Tibial artery (tissue), 4 donors: ENCODE measurements at regions not wholly inside any gene's neighbourhood (a gene's known extent, or its start where the extent isn't known, plus 50 kb on each side); places are given as distances from the start of the nearest gene placed in this dataset.

Source experiments
- DNase-seq, 2 donors: peaks; one replicate each; pipeline ENCODE4 v3.0.0-alpha.2; 2019
- H3K27ac ChIP-seq, 2 donors: fragments of 200-600 bp; sonication (generic) in 1 of 2; 1 replicate in 1 of 2; 2 replicates in 1 of 2; pipeline ENCODE4 v1.5.1; 2018 to 2019; ENCODE audit warnings: mild to moderate bottlenecking in 1 of 2
- H3K27me3 ChIP-seq, 2 donors: fragments of 200-600 bp; sonication (generic) in 1 of 2; one replicate each; pipeline versions ENCODE4 v1.5.1 to v1.6.0; 2016 to 2019
- H3K36me3 ChIP-seq, 3 donors: fragments of 200-600 bp; sonication (generic) in 2 of 3; one replicate each; pipeline ENCODE4 v1.5.1; 2016 to 2019; ENCODE audit warnings: mild to moderate bottlenecking in 2 of 3
- H3K4me1 ChIP-seq, 4 donors: fragments of 200-600 bp; sonication (generic) in 2 of 4; 1 replicate in 3 of 4; 2 replicates in 1 of 4; pipeline ENCODE4 v1.5.1; 2016 to 2019
- H3K4me3 ChIP-seq, 2 donors: fragments of 200-600 bp; sonication (generic) in 1 of 2; 1 replicate in 1 of 2; 2 replicates in 1 of 2; pipeline ENCODE4 v1.5.1; 2018 to 2019; ENCODE audit warnings: mild to moderate bottlenecking in 2 of 2
- H3K9me3 ChIP-seq, 3 donors: fragments of 200-600 bp; sonication (generic) in 1 of 3; one replicate each; pipeline ENCODE4 v1.5.1; 2016 to 2019
- intact Hi-C: fragments of 100-400 bp; cut with DNase I; formaldehyde crosslinking; loops from one replicate; pipeline ENCODE4 v1.15.0; 2023; ENCODE audit warnings: low total_unique reads
- TF ChIP-seq, protein P1 (sequence below), 2 experiments: fragments of 200-600 bp in 1 of 2; fragments of 450-650 bp in 1 of 2; IDR thresholded peaks; one replicate each; pipeline ENCODE4 v1.5.1; 2017 to 2019; ENCODE audit warnings: antibody characterized with exemption in 2 of 2, mild to moderate bottlenecking in 1 of 2, moderate library complexity in 1 of 2

DNA sequence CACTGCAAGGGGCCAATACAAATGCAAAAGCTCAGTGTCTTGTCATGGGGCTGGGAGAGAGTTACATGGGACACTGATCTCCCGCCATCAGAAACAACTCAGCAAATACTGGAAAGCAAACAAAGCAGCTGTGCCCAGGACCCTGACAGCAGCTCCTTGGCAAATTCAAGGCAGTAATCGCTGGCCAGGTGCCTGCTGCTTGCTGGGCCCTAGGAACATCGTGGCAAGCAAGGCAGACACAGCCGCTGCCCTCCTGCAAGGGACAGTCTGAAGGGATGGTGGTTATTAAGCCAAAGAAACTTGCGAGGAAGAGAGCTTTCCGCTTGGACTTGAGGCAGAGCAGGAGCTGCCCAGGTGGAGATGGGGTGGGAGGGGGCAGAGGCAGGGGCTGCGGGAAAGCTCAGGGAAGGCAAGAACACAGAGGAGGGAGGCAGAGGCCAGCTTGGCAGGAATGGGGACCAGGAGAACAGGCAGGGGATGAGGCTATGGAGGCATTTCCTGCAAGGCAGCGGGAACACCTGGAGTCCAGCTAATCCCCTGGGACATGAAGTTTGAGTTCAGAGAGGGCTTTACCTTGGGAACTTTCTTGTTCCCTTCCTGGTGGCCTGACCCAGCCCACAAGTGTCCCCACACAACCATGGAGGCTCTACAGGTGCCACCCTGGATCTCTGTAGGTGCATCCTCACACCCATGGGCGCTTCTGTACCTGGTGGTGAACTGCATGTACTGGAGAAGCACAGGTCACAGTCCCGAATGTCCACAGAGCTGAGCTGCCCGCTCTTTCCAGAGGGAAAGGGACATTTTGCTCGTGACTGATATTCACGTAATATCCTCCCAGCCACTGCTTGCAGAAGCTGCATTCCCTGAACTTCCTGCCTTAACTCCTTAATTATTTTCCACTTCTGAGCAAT lies 78.7 kb upstream of the ATP2B2 start:
- peaks cover 0 to 17% (median 9%) of the 10 kb centered on the region in 4 donors for H3K4me1 ChIP-seq
- H3K4me3 ChIP-seq: no peak overlapping the region
- H3K27me3 ChIP-seq: no peaks in the 10 kb centered on the region
- intact Hi-C loops: no loop called here
- TF ChIP-seq, protein P1, sequence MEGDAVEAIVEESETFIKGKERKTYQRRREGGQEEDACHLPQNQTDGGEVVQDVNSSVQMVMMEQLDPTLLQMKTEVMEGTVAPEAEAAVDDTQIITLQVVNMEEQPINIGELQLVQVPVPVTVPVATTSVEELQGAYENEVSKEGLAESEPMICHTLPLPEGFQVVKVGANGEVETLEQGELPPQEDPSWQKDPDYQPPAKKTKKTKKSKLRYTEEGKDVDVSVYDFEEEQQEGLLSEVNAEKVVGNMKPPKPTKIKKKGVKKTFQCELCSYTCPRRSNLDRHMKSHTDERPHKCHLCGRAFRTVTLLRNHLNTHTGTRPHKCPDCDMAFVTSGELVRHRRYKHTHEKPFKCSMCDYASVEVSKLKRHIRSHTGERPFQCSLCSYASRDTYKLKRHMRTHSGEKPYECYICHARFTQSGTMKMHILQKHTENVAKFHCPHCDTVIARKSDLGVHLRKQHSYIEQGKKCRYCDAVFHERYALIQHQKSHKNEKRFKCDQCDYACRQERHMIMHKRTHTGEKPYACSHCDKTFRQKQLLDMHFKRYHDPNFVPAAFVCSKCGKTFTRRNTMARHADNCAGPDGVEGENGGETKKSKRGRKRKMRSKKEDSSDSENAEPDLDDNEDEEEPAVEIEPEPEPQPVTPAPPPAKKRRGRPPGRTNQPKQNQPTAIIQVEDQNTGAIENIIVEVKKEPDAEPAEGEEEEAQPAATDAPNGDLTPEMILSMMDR (IDR thresholded peaks at IDR 0.05): no peak
- no peaks in the 10 kb centered on the region for H3K36me3 ChIP-seq
- no peak overlapping the region for H3K27ac ChIP-seq
- H3K9me3 ChIP-seq: no peaks in the 10 kb centered on the region
- DNase-seq: no peak

DNA sequence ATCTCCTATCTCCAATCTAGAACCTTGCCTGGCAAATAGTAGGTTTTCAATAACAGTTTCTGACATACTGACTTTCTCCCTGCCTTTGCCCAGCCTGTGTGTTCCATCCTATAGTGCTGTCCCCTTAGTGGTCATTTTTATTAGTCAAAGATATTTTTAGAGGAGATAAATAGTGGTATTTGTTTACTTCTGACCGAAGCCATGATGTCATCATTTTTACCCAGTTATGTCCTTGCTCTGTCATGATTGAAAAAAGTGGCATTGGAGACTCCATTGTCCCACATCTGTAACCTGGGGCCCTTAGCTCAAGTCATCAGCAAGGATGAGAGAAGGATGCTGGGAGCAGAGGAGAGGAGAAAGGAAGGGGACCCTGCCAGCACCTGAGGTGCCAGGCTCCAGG lies 80.6 kb upstream of the ATP2B2 start:
- H3K36me3 ChIP-seq: no peaks in the 10 kb centered on the region
- peaks cover 0 to 3% of the 10 kb centered on the region in 2 donors for H3K27me3 ChIP-seq
- no peaks in the 10 kb centered on the region for H3K9me3 ChIP-seq
- intact Hi-C loops: no loop called here
- H3K4me3 ChIP-seq: no peak overlapping the region
- TF ChIP-seq, protein P1 (IDR thresholded peaks at IDR 0.05): no peak
- no peak overlapping the region for H3K27ac ChIP-seq
- DNase-seq: no peak
- H3K4me1 ChIP-seq: peaks cover 0 to 15% (median 6%) of the 10 kb centered on the region in 4 donors

DNA sequence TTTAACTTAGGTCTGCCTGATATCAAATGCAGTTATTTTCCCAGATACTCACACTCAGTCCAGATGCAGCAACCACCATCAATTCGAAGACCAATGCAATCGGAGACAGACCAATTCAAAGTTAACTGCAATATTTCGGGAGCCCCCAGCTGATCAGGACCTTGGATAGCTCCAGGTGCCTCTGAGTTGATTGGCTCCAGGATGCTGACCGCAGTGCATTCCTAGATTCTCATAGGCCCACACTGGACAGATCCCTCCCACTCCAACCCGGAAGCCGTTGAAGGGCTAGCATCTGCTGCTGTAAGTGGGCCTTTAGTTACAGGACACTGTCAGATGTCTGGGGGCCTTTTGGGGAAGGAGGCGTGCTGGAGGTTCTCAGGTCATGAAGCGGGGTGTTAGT lies 89.5 kb upstream of the ATP2B2 start:
- TF ChIP-seq, protein P1 (IDR thresholded peaks at IDR 0.05): no peak
- no peak overlapping the region for H3K27ac ChIP-seq
- no peaks in the 10 kb centered on the region for H3K36me3 ChIP-seq
- H3K4me3 ChIP-seq: no peak overlapping the region
- no peaks in the 10 kb centered on the region for H3K4me1 ChIP-seq
- intact Hi-C loops: no loop called here
- no peaks in the 10 kb centered on the region for H3K9me3 ChIP-seq
- DNase-seq: no peak
- H3K27me3 ChIP-seq: peaks cover 0 to 3% of the 10 kb centered on the region in 2 donors

DNA sequence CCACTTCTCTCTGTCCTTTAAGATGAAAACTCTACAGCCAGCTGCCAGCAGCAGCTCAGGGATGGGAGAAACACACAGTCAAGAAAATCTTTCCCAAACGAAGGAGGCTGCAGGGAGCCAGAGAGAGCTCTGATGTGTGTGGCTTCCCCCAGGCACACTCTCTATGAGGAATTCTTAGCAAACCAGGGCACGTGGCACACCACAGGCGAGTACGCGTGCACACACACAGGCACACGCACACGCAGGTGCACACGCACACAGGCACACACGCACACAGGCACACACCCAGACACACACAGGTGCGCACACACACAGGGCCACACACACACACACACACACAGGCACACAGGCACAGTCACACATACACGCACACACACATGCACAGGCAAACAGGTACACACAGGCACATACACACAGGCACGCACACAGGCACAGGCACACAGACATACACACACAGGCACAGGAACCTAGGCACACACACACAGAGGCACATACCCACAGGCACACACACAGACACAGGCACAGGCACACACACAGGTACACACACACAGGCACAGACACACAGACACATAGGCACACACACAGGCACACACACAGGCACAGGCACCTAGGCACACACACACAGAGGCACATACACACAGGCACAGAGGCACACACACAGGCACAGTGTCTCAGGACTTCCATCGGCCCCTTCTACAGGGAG lies 91.5 kb upstream of the ATP2B2 start:
- peaks cover 0 to 3% of the 10 kb centered on the region in 2 donors for H3K27me3 ChIP-seq
- H3K36me3 ChIP-seq: no peaks in the 10 kb centered on the region
- no peak for DNase-seq
- no peaks in the 10 kb centered on the region for H3K9me3 ChIP-seq
- TF ChIP-seq, protein P1 (IDR thresholded peaks at IDR 0.05): no peak
- intact Hi-C loops: no loop called here
- H3K4me1 ChIP-seq: no peaks in the 10 kb centered on the region
- H3K4me3 ChIP-seq: no peak overlapping the region
- H3K27ac ChIP-seq: no peak overlapping the region

DNA sequence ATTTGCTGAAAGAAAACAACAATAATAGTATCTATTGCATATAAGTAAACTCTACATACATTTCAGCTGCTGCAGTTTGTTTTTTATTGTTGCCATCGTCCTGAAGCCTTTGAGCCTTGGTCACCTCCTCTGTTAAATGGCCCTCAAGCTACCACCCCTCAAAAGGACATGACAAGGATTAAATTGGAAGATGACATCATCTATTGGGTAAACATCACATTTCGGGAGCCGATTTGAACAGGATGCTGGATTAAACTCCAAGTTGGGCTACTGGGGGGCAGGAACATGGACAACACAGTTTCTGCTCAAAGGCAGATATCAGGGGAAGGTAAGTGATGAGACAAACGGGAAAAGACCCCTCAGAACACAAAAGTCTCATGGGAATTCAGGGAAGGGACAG lies 92.3 kb upstream of the ATP2B2 start:
- intact Hi-C loops: no loop called here
- no peaks in the 10 kb centered on the region for H3K9me3 ChIP-seq
- no peak overlapping the region for H3K27ac ChIP-seq
- H3K4me1 ChIP-seq: no peaks in the 10 kb centered on the region
- TF ChIP-seq, protein P1 (IDR thresholded peaks at IDR 0.05): no peak
- H3K36me3 ChIP-seq: no peaks in the 10 kb centered on the region
- peaks cover 0 to 3% of the 10 kb centered on the region in 2 donors for H3K27me3 ChIP-seq
- no peak overlapping the region for H3K4me3 ChIP-seq
- no peak for DNase-seq
